T-helper 1 cell treated with Interleukin-12 subunit alpha and Interleukin-12 subunit beta and Interleukin-4 antibody, amounts not matched to agents 30 ng/mL and 1 ng/mL, for 36 hours (primary cell): ENCODE measurements at regions not wholly inside any gene's neighbourhood (a gene's known extent, or its start where the extent isn't known, plus 50 kb on each side); places are given as distances from the start of the nearest gene placed in this dataset.

ENCODE experiments used
- intact Hi-C: fragments of 100-400 bp; cut with micrococcal nuclease; formaldehyde crosslinking; loops from one replicate; pipeline ENCODE4 v1.15.1; 2024

- intact Hi-C loops: loop anchor here (2.0 to 5.0 kb wide), 2 partner anchors 959 to 1509 kb away; no protein-coding TSS in a partner anchor
These were observed 383.5 kb downstream of the C6orf118 start for GRCh38 chr6:164925681-164926530.

GRCh38 chr6:164924674-164925073, 384.7 kb downstream of the C6orf118 start:
- intact Hi-C loops: loop anchor here (5.0 kb wide), 1 partner anchor 957 kb away; no protein-coding TSS in a partner anchor

- intact Hi-C loops: no loop called here
These were observed 392.2 kb downstream of the C6orf118 start for GRCh38 chr6:164917211-164917610.

- intact Hi-C loops: no loop called here
These were observed 393.3 kb downstream of the C6orf118 start for GRCh38 chr6:164916087-164916486.

DNA sequence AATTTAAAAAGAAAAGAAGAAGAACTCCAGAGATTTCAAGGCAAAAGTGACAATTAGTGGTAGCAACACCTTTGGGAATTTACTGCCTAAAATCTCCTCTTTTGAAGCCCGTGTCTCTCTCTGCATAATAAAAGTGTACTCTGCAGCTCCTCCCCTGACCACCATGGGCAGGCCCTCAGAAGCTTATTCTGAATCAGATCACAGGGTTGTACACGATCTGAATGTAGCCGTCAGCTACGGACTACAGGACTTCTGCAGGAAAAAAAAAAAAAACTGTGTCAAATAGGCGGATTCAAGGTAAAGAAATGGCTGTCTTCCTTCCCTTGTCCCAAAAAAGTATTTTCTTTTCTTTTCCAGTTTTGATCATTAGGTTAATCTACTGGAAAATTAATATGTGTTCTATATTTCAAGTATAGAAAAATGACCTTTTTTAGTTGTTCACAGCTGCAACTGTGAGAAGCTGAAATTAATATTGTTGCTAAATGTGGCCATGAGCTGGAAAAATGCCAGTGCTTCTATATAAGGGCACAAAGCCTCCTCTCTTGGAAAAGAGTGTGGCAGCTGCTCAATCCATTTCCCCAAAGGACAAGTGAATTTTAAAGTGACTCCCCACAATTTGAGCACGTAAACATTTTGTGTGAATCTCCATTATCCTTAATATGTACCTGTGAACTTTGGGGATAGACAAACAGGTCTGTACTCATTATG, 397.4 kb downstream of the C6orf118 start:
- intact Hi-C loops: no loop called here

GRCh38 chr6:164911151-164911550, 398.3 kb downstream of the C6orf118 start:
- intact Hi-C loops: no loop called here

DNA sequence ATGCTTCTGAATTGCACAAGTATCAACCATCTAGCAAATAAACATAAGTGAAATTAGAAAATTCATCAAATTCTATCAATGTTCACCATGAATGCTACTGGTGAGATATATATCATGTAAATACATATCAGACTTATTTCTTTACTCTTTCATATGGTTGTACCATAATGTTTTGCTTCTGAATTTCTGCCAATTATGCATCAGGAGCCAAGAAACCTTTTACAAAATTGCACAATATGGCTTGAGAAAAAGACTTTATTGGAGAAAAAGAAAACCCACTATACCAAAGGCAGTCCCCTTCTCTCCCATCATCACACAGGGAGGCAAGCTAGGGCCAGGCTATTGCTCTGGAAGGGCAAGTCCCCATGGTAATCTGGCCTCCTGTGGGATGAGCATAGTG, 402.6 kb downstream of the C6orf118 start:
- intact Hi-C loops: no loop called here

DNA sequence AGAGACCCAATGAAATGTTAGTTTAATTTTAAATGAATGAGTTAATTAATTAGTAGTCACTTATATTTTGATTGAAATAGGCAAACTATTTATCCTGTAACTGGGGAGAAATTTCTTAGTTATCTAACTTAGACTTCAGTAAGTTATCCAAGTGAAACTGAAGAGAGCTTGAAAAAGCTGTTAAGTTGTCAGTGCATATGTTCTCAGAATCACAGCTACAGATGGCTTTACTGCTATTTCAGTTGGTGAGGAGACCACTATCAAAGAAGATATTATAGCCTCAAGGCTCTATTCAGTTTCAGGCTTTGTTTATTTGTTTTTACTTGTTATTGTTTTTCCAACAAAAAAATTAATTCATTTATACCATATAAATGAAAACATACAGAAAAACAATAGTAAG, 404.1 kb downstream of the C6orf118 start:
- intact Hi-C loops: no loop called here

- intact Hi-C loops: no loop called here
These were observed 411.0 kb downstream of the C6orf118 start for GRCh38 chr6:164898412-164898811.

DNA sequence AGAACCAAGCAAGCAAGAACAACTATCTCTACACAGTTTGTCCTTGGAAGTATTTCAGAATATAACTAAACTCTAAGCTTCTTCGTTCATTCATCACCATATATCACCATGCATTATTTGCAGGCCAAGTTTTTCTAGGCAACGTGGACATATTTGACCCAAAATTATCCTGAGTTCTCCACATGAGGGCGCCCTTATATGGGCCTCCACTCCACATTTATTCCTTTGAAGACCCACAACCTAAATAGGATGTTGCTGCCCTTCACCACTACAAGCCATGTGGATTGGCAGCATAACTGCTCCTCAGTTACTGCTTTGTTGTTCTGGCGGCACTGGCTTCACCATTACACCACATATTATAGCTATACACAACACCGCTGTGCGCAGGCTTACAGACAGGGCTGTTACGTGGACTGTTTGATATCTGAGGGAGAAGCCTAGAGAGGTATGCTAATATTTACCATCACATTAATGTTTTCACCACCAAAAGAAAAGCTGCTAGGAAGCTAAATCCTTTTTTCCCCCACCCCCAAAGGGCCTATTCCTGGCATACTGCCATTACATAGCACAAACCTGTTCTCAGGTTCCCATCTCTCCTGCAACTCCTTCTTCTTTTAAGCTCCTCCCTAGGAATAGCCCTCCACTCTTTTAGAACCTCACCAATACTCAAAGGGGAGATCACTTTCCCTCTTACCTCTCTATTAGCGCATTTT, 411.7 kb downstream of the C6orf118 start:
- intact Hi-C loops: no loop called here

- intact Hi-C loops: no loop called here
These were observed 419.4 kb downstream of the C6orf118 start for GRCh38 chr6:164889980-164890379.

- intact Hi-C loops: no loop called here
These were observed 421.7 kb downstream of the C6orf118 start for GRCh38 chr6:164887660-164888059.

GRCh38 chr6:164882236-164882635, 427.2 kb downstream of the C6orf118 start:
- intact Hi-C loops: no loop called here

GRCh38 chr6:164871783-164872182, 437.6 kb downstream of the C6orf118 start:
- intact Hi-C loops: no loop called here

- intact Hi-C loops: no loop called here
These were observed 439.2 kb downstream of the C6orf118 start for GRCh38 chr6:164870164-164870563.

GRCh38 chr6:164861967-164862366, 447.4 kb downstream of the C6orf118 start:
- intact Hi-C loops: no loop called here

GRCh38 chr6:164859816-164860215, 449.6 kb downstream of the C6orf118 start:
- intact Hi-C loops: no loop called here

DNA sequence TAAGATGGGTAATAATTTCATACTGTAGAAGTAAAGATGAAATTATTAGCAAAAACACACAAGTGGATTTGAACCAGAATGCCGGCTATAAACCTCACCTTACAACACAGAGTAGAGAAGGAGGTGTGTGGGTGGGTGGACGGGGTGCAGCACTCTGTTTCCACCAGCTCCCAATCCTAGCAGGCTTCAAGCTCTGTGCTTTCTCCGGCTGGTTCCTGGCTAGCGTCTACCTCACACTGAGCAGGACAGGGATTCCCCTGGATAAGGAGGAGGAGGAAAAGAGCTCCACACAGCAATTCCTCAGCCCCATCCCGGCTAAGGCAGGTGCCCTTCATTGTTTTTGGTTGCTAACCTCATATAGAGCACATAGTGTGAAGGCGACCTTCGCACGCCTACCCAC, 453.3 kb downstream of the C6orf118 start:
- intact Hi-C loops: no loop called here

GRCh38 chr6:164855281-164855680, 454.1 kb downstream of the C6orf118 start:
- intact Hi-C loops: no loop called here

GRCh38 chr6:164854526-164854925, 454.9 kb downstream of the C6orf118 start:
- intact Hi-C loops: no loop called here

GRCh38 chr6:164845773-164846172, 463.6 kb downstream of the C6orf118 start:
- intact Hi-C loops: no loop called here

DNA sequence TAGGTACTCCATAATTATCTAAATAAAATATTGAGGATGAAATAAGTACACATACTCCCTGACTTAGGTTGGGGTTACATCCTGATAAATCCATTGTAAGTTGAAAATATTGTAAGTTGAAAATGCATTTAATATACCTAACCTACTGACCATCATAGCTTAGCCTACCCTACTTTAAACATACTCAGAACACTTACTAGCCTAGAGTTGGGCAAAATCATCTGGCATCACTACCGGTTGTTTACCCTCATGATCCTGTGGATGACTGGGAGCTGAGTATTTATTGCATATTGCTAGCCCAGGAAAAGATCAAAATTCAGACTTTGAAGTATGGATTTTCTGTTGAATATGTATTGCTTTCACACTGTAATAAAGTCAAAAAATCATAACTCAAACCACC, 467.3 kb downstream of the C6orf118 start:
- intact Hi-C loops: no loop called here
